ENCODE measurements at regions not wholly inside any gene's neighbourhood (a gene's known extent, or its start where the extent isn't known, plus 50 kb on each side); places are given as distances from the start of the nearest gene placed in this dataset.

DNA sequence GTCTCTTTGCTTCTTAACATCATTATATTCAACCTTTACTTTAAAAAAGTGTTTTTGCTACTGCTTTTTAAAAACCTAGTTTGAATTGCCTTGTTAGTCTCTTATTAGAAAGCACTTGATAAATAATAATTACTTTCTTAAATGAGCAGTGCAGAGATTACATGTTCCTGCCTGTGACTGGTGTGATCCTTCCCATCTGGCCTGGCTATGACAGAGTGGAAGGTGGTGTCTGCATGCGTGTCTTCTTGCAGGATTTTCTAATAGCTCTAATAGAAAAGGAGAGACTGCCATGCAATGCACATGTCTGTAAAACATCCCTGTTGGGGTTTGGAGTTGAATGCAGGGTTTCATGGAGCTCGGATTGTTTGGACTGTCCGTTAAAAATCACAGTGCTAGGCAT, 425.8 kb upstream of the TPM1 start:
- DNase-seq (ENCODE audit: insufficient read length, low spot score) (no peak), FAIRE-seq (no peak)
- TF ChIP-seq SPI1 (IDR thresholded peaks at IDR 0.05; ENCODE audit: low read depth, low read length) (no peak), PAX5 (IDR thresholded peaks at IDR 0.05; ENCODE audit: insufficient read depth, low read length, severe bottlenecking) (no peak), POLR2AphosphoS5 (IDR thresholded peaks at IDR 0.05; ENCODE audit: low read depth, low read length) (no peak), POLR2A (IDR thresholded peaks at IDR 0.05; ENCODE audit: low read depth, low read length) (no peak), POU2F2 (IDR thresholded peaks at IDR 0.05; ENCODE audit: low read depth, low read length) (no peak), TAF1 (IDR thresholded peaks at IDR 0.05; ENCODE audit: low read depth, low read length) (no peak)

DNA sequence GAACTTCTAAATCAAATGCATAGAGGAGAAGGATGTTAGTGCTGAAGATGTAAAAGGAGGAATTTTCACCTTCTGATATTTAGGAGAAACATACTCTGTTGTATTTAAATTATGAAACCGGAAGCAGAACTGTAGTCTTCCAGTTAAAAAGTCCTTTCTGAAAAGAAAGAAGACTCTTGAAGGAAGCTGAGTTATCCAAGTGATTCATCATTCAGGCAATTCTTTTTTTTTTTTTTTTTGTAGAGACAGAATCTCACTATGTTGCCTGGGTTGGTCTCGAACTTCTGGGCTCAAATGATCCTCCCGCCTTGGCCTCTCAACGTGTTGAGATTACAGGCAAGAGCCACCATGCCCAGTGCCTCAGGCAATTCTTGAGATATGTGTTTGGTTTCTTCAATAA, 424.8 kb upstream of the TPM1 start:
- no peak for TF ChIP-seq PAX5 (IDR thresholded peaks at IDR 0.05; ENCODE audit: insufficient read depth, low read length, severe bottlenecking)
- TF ChIP-seq POLR2AphosphoS5 (IDR thresholded peaks at IDR 0.05; ENCODE audit: low read depth, low read length) = no peak
- no peak for TF ChIP-seq TAF1 (IDR thresholded peaks at IDR 0.05; ENCODE audit: low read depth, low read length)
- TF ChIP-seq POU2F2 (IDR thresholded peaks at IDR 0.05; ENCODE audit: low read depth, low read length) = no peak
- no peak for TF ChIP-seq POLR2A (IDR thresholded peaks at IDR 0.05; ENCODE audit: low read depth, low read length)
- FAIRE-seq (no peak), DNase-seq (ENCODE audit: insufficient read length, low spot score) (no peak)

DNA sequence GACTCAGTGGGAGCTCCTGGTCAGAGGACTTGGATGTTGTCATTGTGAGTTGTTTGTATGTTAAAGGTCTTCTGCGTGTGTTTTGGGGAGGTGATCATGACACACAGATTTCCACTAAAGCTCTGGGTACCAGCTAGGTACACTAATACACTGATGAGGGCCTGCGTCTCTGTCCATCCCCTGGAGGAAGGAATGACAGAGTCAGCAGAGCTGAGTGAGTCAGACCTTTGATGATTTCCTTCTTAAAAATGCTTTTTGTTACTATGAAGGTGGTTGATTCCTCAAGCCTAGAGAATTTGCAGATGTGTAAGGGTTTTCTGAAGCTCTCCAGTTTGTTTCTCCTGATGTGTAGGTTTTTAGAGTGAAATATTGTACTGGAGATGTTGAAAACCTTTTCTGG, 424.1 kb upstream of the TPM1 start:
- TF ChIP-seq SPI1 (IDR thresholded peaks at IDR 0.05; ENCODE audit: low read depth, low read length) = no peak
- TF ChIP-seq POLR2A (IDR thresholded peaks at IDR 0.05; ENCODE audit: low read depth, low read length) = no peak
- no peak for TF ChIP-seq POLR2AphosphoS5 (IDR thresholded peaks at IDR 0.05; ENCODE audit: low read depth, low read length)
- no peak for TF ChIP-seq TAF1 (IDR thresholded peaks at IDR 0.05; ENCODE audit: low read depth, low read length)
- no peak for TF ChIP-seq POU2F2 (IDR thresholded peaks at IDR 0.05; ENCODE audit: low read depth, low read length)
- no peak for TF ChIP-seq PAX5 (IDR thresholded peaks at IDR 0.05; ENCODE audit: insufficient read depth, low read length, severe bottlenecking)
- FAIRE-seq (no peak), DNase-seq (ENCODE audit: insufficient read length, low spot score) (no peak)

DNA sequence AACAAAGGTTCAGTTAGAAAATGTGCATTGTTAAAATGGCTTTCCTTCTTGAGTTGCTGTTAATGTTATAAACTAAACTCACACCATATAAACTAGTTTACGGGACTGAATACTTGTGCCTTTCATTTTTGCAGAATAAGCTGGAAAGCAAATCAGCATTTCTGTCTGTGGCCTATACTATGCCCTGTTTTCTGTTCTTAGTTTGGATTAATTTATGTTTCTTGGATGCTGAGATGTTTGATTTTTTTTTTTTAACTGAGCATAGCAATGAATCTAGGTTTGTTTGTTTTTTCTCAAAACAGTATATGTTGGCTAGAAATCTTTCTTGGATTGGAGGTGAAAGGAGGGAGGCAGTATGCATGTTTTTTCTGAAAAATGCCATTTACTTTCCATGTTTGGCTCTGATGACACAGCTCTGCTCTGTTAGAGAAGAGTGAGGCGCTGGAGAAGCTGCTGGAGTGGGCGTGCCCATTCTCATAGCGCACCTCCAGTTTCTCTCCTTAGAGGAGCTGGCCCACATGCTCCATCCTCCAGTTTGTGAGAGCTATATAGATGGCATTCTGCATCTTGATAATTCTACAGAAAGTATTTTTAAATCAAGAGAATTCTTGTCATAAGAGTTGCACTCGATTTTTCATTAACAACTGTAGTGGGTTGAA, 423.6 kb upstream of the TPM1 start:
- FAIRE-seq = no peak
- TF ChIP-seq POU2F2 (IDR thresholded peaks at IDR 0.05; ENCODE audit: low read depth, low read length) = no peak
- TF ChIP-seq POLR2A (IDR thresholded peaks at IDR 0.05; ENCODE audit: low read depth, low read length) = no peak

DNA sequence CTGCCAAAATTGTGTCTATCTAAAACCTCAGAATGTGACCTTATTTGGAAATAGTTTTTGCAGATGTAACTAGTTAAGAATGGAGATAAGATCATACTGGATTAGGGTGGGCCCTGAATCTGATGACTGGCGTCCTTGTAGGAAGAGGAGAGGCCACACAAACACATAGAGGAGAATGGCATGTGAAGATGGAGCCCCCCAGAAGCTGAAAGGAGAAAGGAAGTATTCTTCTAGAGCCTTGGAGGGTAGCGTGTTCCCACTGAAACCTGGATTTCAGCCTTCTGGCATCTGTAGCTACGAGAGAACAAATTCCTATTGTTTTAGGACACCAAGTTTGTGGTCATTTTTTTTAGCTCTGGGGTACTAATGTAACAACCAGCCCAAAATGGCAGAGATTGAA, 423.0 kb upstream of the TPM1 start:
- DNase-seq (ENCODE audit: insufficient read length, low spot score) (no peak), FAIRE-seq (no peak)
- no peak for TF ChIP-seq TAF1 (IDR thresholded peaks at IDR 0.05; ENCODE audit: low read depth, low read length)
- TF ChIP-seq POLR2A (IDR thresholded peaks at IDR 0.05; ENCODE audit: low read depth, low read length) = no peak
- TF ChIP-seq SPI1 (IDR thresholded peaks at IDR 0.05; ENCODE audit: low read depth, low read length) = no peak
- no peak for TF ChIP-seq POU2F2 (IDR thresholded peaks at IDR 0.05; ENCODE audit: low read depth, low read length)
- TF ChIP-seq POLR2AphosphoS5 (IDR thresholded peaks at IDR 0.05; ENCODE audit: low read depth, low read length) = no peak
- no peak for TF ChIP-seq PAX5 (IDR thresholded peaks at IDR 0.05; ENCODE audit: insufficient read depth, low read length, severe bottlenecking)

More for the DNA sequence above, 423.6 kb upstream of the TPM1 start:
- DNase-seq (ENCODE audit: insufficient read length, low spot score) = no peak

DNA sequence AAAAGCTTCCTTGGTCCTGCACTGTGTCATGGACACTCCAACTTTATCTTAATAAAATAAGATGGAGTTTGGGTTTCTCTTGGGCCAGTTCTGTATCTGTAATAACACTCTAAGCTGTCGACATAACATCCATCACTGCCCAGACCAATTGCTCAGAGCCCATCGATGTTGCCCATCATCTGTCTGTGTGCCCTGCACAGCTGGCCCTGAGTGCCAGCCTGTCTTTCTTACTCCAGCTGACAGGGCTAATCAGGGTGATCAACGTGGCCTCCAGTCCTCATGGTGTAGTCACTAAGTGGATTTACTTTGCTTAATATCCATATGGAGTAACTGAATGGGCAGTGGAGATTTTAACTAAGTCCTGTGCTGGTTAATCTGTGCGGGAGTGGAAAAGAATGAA, 419.8 kb upstream of the TPM1 start:
- no peak for TF ChIP-seq SPI1 (IDR thresholded peaks at IDR 0.05; ENCODE audit: low read depth, low read length)
- TF ChIP-seq POLR2AphosphoS5 (IDR thresholded peaks at IDR 0.05; ENCODE audit: low read depth, low read length) = no peak
- TF ChIP-seq POU2F2 (IDR thresholded peaks at IDR 0.05; ENCODE audit: low read depth, low read length) = no peak
- no peak for TF ChIP-seq PAX5 (IDR thresholded peaks at IDR 0.05; ENCODE audit: insufficient read depth, low read length, severe bottlenecking)
- no peak for TF ChIP-seq POLR2A (IDR thresholded peaks at IDR 0.05; ENCODE audit: low read depth, low read length)
- TF ChIP-seq TAF1 (IDR thresholded peaks at IDR 0.05; ENCODE audit: low read depth, low read length) = no peak
- DNase-seq (ENCODE audit: insufficient read length, low spot score) (no peak), FAIRE-seq (no peak)

DNA sequence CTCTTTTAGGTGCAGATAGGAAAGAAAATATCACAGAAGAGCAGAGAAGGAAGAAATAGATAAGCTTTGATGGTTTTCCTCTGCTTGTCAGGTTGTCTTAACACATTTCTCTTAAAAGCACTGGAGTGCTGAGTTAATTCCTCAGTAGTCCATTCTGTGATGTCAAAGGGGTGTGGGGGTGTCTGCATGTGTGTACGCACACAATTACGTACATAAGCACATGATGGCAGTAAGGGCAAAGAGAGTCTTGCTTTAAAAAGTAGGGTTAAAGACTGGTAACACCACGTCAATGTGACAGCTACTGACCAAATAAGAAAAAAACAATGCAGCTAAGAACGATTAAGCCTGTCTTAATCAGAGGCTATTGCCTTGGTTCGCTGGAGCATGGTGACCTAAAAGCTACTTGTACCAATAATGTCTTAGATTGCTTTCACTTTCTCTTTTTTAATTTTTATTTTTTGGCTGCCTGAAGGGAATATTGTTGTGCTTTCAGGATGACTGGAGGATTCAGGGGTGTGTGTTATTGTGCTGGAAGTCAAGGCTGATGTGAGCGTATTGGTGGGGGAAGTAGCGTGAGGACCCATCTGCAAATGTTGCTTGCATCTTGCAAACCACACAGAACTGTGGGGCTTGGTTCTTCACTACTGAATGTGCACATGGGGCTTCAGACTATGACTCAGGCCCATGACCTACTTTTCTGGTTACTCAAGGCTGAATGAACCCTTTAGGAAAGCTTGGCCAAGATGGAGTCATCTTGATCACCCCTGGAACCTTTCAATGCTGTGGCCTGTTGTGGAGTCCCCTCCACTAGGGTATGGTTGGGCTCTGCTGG, 417.8 kb upstream of the TPM1 start:
- no peak for TF ChIP-seq SPI1 (IDR thresholded peaks at IDR 0.05; ENCODE audit: low read depth, low read length)
- TF ChIP-seq POU2F2 (IDR thresholded peaks at IDR 0.05; ENCODE audit: low read depth, low read length) = no peak
- no peak for TF ChIP-seq POLR2AphosphoS5 (IDR thresholded peaks at IDR 0.05; ENCODE audit: low read depth, low read length)
- no peak for TF ChIP-seq POLR2A (IDR thresholded peaks at IDR 0.05; ENCODE audit: low read depth, low read length)
- no peak for TF ChIP-seq TAF1 (IDR thresholded peaks at IDR 0.05; ENCODE audit: low read depth, low read length)
- no peak for TF ChIP-seq PAX5 (IDR thresholded peaks at IDR 0.05; ENCODE audit: insufficient read depth, low read length, severe bottlenecking)
- DNase-seq (ENCODE audit: insufficient read length, low spot score) (no peak), FAIRE-seq (peak; percentile 52)

DNA sequence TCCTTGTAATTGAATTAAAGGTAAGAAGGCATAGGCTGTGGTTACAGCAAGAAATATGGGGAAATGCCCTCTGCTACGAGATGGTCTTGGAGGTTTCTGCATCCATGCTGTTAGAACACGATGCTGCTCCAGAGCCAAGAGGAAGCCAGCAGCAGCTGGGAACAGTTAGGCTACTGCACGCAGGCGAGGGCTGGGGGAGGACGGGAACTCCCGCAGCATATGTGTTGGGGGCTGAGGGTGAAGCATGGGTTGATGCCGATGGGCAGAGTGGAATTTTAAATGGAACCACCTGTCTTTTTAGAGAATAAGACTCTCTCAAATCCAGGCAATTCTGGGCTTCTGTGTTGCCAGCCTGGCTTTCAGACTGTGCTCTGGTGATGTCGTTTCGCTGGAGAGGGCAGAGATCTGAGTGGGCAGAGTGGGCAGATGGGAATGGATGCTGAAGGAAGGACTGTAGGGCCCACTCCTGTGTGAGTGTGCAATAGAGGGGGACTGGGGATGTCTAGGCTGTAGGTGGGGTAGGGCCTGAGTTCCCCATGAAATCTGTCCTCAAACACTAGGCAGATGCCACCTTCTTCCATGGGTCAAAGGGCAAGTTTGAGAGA, 417.0 kb upstream of the TPM1 start:
- DNase-seq (ENCODE audit: insufficient read length, low spot score) (no peak), FAIRE-seq (no peak)
- TF ChIP-seq TAF1 (IDR thresholded peaks at IDR 0.05; ENCODE audit: low read depth, low read length) (no peak), POLR2A (IDR thresholded peaks at IDR 0.05; ENCODE audit: low read depth, low read length) (no peak), POU2F2 (IDR thresholded peaks at IDR 0.05; ENCODE audit: low read depth, low read length) (no peak), POLR2AphosphoS5 (IDR thresholded peaks at IDR 0.05; ENCODE audit: low read depth, low read length) (no peak), SPI1 (IDR thresholded peaks at IDR 0.05; ENCODE audit: low read depth, low read length) (no peak), PAX5 (IDR thresholded peaks at IDR 0.05; ENCODE audit: insufficient read depth, low read length, severe bottlenecking) (no peak)

DNA sequence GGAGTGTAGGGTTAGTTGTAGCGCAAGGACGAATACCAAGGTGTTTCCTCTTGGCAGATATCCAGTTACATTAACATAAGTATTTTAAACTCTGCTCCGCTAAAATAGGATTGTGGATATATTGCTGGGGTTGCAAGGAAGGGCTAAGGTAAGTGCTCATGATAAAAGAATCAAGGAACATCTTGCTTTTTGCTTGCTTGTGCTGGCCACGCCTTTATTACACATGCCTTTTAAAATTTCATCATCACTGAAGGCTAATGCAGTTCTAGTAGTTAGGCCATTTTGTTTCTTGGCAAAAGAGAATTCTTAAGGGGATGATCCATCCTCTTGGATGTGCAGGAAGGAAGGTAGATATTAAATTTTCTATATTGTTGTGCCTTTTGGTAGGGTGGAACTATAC, 415.6 kb upstream of the TPM1 start:
- DNase-seq (ENCODE audit: insufficient read length, low spot score) (no peak), FAIRE-seq (no peak)
- no peak for TF ChIP-seq SPI1 (IDR thresholded peaks at IDR 0.05; ENCODE audit: low read depth, low read length)
- no peak for TF ChIP-seq TAF1 (IDR thresholded peaks at IDR 0.05; ENCODE audit: low read depth, low read length)
- TF ChIP-seq POLR2A (IDR thresholded peaks at IDR 0.05; ENCODE audit: low read depth, low read length) = no peak
- no peak for TF ChIP-seq POLR2AphosphoS5 (IDR thresholded peaks at IDR 0.05; ENCODE audit: low read depth, low read length)
- no peak for TF ChIP-seq PAX5 (IDR thresholded peaks at IDR 0.05; ENCODE audit: insufficient read depth, low read length, severe bottlenecking)
- TF ChIP-seq POU2F2 (IDR thresholded peaks at IDR 0.05; ENCODE audit: low read depth, low read length) = no peak
